Activated B cell treated with CpG ODN at 0.5 μM for 24 hours (primary cell): ENCODE measurements at regions not wholly inside any gene's neighbourhood (a gene's known extent, or its start where the extent isn't known, plus 50 kb on each side); places are given as distances from the start of the nearest gene placed in this dataset.

Experiments
- ATAC-seq: fragments of 200-7000 bp; cut with Tn5 transposase; one replicate; pipeline ENCODE4 v1.10.0; 2021; ENCODE audit warnings: low read depth, mild to moderate bottlenecking, moderate library complexity
- CTCF ChIA-PET: fragments of 350-600 bp; sonication (Branson Sonifier 250); formaldehyde crosslinking; loops from one replicate; lab custom pipeline; 2021; ENCODE audit warnings: antibody characterized with exemption; lab: Charles Lee
- POLR2A ChIA-PET: fragments of 350-600 bp; sonication (Branson Sonifier 250); formaldehyde crosslinking; loops from one replicate; lab custom pipeline; 2021; ENCODE audit warnings: antibody characterized with exemption; lab: Charles Lee
- DNase-seq: peaks from one replicate; pipeline ENCODE4 v3.0.0; 2022
- H3K27ac Mint-ChIP-seq: one replicate; pipeline ENCODE4 v1.8.0; 2020; ENCODE audit warnings: mixed read lengths
- H3K27me3 Mint-ChIP-seq: one replicate; pipeline ENCODE4 v1.8.0; 2021; ENCODE audit warnings: mixed read lengths
- H3K36me3 Mint-ChIP-seq: one replicate; pipeline ENCODE4 v1.8.0; 2021; ENCODE audit warnings: low read depth, mixed read lengths
- H3K4me1 Mint-ChIP-seq: one replicate; pipeline ENCODE4 v1.8.0; 2021; ENCODE audit warnings: mixed read lengths
- H3K4me3 Mint-ChIP-seq: one replicate; pipeline ENCODE4 v1.8.0; 2020; ENCODE audit warnings: mild to moderate bottlenecking, mixed read lengths
- H3K9me3 Mint-ChIP-seq: one replicate; pipeline ENCODE4 v1.8.0; 2020; ENCODE audit warnings: mixed read lengths
- CTCF ChIP-seq: fragments of 200-600 bp; IDR thresholded peaks from one replicate; pipeline ENCODE4 v1.8.0; 2022; ENCODE audit warnings: antibody characterized with exemption, mild to moderate bottlenecking
- intact Hi-C: fragments of 100-400 bp; cut with micrococcal nuclease; formaldehyde crosslinking; loops from one replicate; pipeline ENCODE4 v1.15.1; 2024

- Mint-ChIP-seq H3K9me3 (no peaks in the 10 kb centered on the region), H3K27me3 (peaks cover 24% of the 10 kb centered on the region), H3K36me3 (no peaks in the 10 kb centered on the region), H3K4me3 (no peak overlapping the region), H3K4me1 (no peaks in the 10 kb centered on the region), H3K27ac (no peak overlapping the region)
- intact Hi-C loops, result no loop called here
- no peak for TF ChIP-seq CTCF
- ChIA-PET CTCF (no interaction called here), POLR2A (no interaction called here)
- DNase-seq (no peak), ATAC-seq (no peak)
Measured at GRCh38 chr16:85469929-85470590, 143.1 kb upstream of the GSE1 start.

- H3K27ac Mint-ChIP-seq, result no peak overlapping the region
- DNase-seq, result no peak
- no peak overlapping the region for H3K4me3 Mint-ChIP-seq
- ChIA-PET CTCF (no interaction called here), POLR2A (no interaction called here)
- no peaks in the 10 kb centered on the region for H3K4me1 Mint-ChIP-seq
- H3K27me3 Mint-ChIP-seq, result peaks cover 19% of the 10 kb centered on the region
- no peaks in the 10 kb centered on the region for H3K9me3 Mint-ChIP-seq
- H3K36me3 Mint-ChIP-seq, result no peaks in the 10 kb centered on the region
- intact Hi-C loops, result no loop called here
- no peak for ATAC-seq
- TF ChIP-seq CTCF, result no peak
Measured at GRCh38 chr16:85470873-85471272, 142.2 kb upstream of the GSE1 start.

- peaks cover 19% of the 10 kb centered on the region for H3K27me3 Mint-ChIP-seq
- H3K4me1 Mint-ChIP-seq, result no peaks in the 10 kb centered on the region
- no peaks in the 10 kb centered on the region for H3K36me3 Mint-ChIP-seq
- ATAC-seq (no peak), DNase-seq (no peak)
- CTCF ChIA-PET, result no interaction called here
- no peaks in the 10 kb centered on the region for H3K9me3 Mint-ChIP-seq
- intact Hi-C loops, result no loop called here
- no peak overlapping the region for H3K4me3 Mint-ChIP-seq
- no peak for TF ChIP-seq CTCF
- POLR2A ChIA-PET, result no interaction called here
- H3K27ac Mint-ChIP-seq, result no peak overlapping the region
Measured at GRCh38 chr16:85471469-85472431, 141.4 kb upstream of the GSE1 start.

GRCh38 chr16:85472514-85472913 lies 140.6 kb upstream of the GSE1 start:
- no peak for ATAC-seq
- CTCF ChIA-PET, result no interaction called here

More at GRCh38 chr16:85472514-85472913, 140.6 kb upstream of the GSE1 start:
- Mint-ChIP-seq H3K4me3 (no peak overlapping the region), H3K4me1 (no peaks in the 10 kb centered on the region), H3K36me3 (no peaks in the 10 kb centered on the region), H3K27ac (no peak overlapping the region), H3K27me3 (peaks cover 19% of the 10 kb centered on the region), H3K9me3 (no peaks in the 10 kb centered on the region)
- no peak for DNase-seq
- intact Hi-C loops, result no loop called here
- TF ChIP-seq CTCF, result no peak
- POLR2A ChIA-PET, result no interaction called here
